ENCODE measurements at regions not wholly inside any gene's neighbourhood (a gene's known extent, or its start where the extent isn't known, plus 50 kb on each side); places are given as distances from the start of the nearest gene placed in this dataset.

- H2AFZ ChIP-seq (ENCODE audit: low read length) = no peak overlapping the region
- no peak overlapping the region for H3K27ac ChIP-seq (ENCODE audit: low read depth, low read length, poor library complexity, severe bottlenecking)
- no peaks in the 10 kb centered on the region for H3K27me3 ChIP-seq (ENCODE audit: insufficient read depth, low read length)
- no peak overlapping the region for H3K4me2 ChIP-seq (ENCODE audit: low read length)
- H3K9ac ChIP-seq (ENCODE audit: low read length) = no peak overlapping the region
- no peaks in the 10 kb centered on the region for H4K20me1 ChIP-seq (ENCODE audit: insufficient read depth, low read length)
- TF ChIP-seq EZH2 (IDR thresholded peaks at IDR 0.05; ENCODE audit: borderline replicate concordance, low read length) = no peak
- TF ChIP-seq, protein P1, sequence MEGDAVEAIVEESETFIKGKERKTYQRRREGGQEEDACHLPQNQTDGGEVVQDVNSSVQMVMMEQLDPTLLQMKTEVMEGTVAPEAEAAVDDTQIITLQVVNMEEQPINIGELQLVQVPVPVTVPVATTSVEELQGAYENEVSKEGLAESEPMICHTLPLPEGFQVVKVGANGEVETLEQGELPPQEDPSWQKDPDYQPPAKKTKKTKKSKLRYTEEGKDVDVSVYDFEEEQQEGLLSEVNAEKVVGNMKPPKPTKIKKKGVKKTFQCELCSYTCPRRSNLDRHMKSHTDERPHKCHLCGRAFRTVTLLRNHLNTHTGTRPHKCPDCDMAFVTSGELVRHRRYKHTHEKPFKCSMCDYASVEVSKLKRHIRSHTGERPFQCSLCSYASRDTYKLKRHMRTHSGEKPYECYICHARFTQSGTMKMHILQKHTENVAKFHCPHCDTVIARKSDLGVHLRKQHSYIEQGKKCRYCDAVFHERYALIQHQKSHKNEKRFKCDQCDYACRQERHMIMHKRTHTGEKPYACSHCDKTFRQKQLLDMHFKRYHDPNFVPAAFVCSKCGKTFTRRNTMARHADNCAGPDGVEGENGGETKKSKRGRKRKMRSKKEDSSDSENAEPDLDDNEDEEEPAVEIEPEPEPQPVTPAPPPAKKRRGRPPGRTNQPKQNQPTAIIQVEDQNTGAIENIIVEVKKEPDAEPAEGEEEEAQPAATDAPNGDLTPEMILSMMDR (IDR thresholded peaks at IDR 0.05; ENCODE audit: low read length) = no peak
- no peak overlapping the region for H3K4me3 ChIP-seq (ENCODE audit: low read depth, low read length, poor library complexity, severe bottlenecking)
- H3K9me2 ChIP-seq (ENCODE audit: low read depth, low read length) = no peaks in the 10 kb centered on the region
- no peaks in the 10 kb centered on the region for H3K4me1 ChIP-seq (ENCODE audit: insufficient read depth, low read length, severe bottlenecking)
- H3K36me3 ChIP-seq (ENCODE audit: insufficient read depth, low read length) = no peaks in the 10 kb centered on the region
- H3K79me2 ChIP-seq (ENCODE audit: insufficient read depth, low read length) = no peaks in the 10 kb centered on the region
- no peaks in the 10 kb centered on the region for H3F3A ChIP-seq (ENCODE audit: insufficient read depth, low read length)
- H3K9me3 ChIP-seq (ENCODE audit: low read length) = no peaks in the 10 kb centered on the region
Observed at GRCh38 chr3:168801794-168802193, 706.1 kb upstream of the GOLIM4 start.

GRCh38 chr3:168796339-168796738 lies 700.6 kb upstream of the GOLIM4 start:
- Histone ChIP-seq H3K27me3 (ENCODE audit: insufficient read depth, low read length) (no peaks in the 10 kb centered on the region), H2AFZ (ENCODE audit: low read length) (no peak overlapping the region), H4K20me1 (ENCODE audit: insufficient read depth, low read length) (no peaks in the 10 kb centered on the region), H3K4me2 (ENCODE audit: low read length) (no peak overlapping the region), H3K79me2 (ENCODE audit: insufficient read depth, low read length) (no peaks in the 10 kb centered on the region), H3K27ac (ENCODE audit: low read depth, low read length, poor library complexity, severe bottlenecking) (no peak overlapping the region), H3K9ac (ENCODE audit: low read length) (no peak overlapping the region), H3F3A (ENCODE audit: insufficient read depth, low read length) (no peaks in the 10 kb centered on the region), H3K4me3 (ENCODE audit: low read depth, low read length, poor library complexity, severe bottlenecking) (no peak overlapping the region), H3K9me3 (ENCODE audit: low read length) (no peaks in the 10 kb centered on the region), H3K36me3 (ENCODE audit: insufficient read depth, low read length) (no peaks in the 10 kb centered on the region), H3K9me2 (ENCODE audit: low read depth, low read length) (no peaks in the 10 kb centered on the region), H3K4me1 (ENCODE audit: insufficient read depth, low read length, severe bottlenecking) (no peaks in the 10 kb centered on the region)
- TF ChIP-seq, protein P1 (IDR thresholded peaks at IDR 0.05; ENCODE audit: low read length) = no peak
- no peak for TF ChIP-seq EZH2 (IDR thresholded peaks at IDR 0.05; ENCODE audit: borderline replicate concordance, low read length)

GRCh38 chr3:168794427-168794826 lies 698.7 kb upstream of the GOLIM4 start:
- Histone ChIP-seq H3K9me2 (ENCODE audit: low read depth, low read length) (no peaks in the 10 kb centered on the region), H3K9ac (ENCODE audit: low read length) (no peak overlapping the region), H3K4me2 (ENCODE audit: low read length) (no peak overlapping the region), H3F3A (ENCODE audit: insufficient read depth, low read length) (no peaks in the 10 kb centered on the region), H4K20me1 (ENCODE audit: insufficient read depth, low read length) (no peaks in the 10 kb centered on the region), H3K4me1 (ENCODE audit: insufficient read depth, low read length, severe bottlenecking) (no peaks in the 10 kb centered on the region), H3K9me3 (ENCODE audit: low read length) (no peaks in the 10 kb centered on the region), H3K36me3 (ENCODE audit: insufficient read depth, low read length) (no peaks in the 10 kb centered on the region), H3K27me3 (ENCODE audit: insufficient read depth, low read length) (no peaks in the 10 kb centered on the region), H3K79me2 (ENCODE audit: insufficient read depth, low read length) (no peaks in the 10 kb centered on the region), H3K27ac (ENCODE audit: low read depth, low read length, poor library complexity, severe bottlenecking) (no peak overlapping the region), H2AFZ (ENCODE audit: low read length) (no peak overlapping the region), H3K4me3 (ENCODE audit: low read depth, low read length, poor library complexity, severe bottlenecking) (no peak overlapping the region)
- no peak for TF ChIP-seq EZH2 (IDR thresholded peaks at IDR 0.05; ENCODE audit: borderline replicate concordance, low read length)
- TF ChIP-seq, protein P1 (IDR thresholded peaks at IDR 0.05; ENCODE audit: low read length) = no peak
